ENCODE measurements at regions not wholly inside any gene's neighbourhood (a gene's known extent, or its start where the extent isn't known, plus 50 kb on each side); places are given as distances from the start of the nearest gene placed in this dataset.

DNA sequence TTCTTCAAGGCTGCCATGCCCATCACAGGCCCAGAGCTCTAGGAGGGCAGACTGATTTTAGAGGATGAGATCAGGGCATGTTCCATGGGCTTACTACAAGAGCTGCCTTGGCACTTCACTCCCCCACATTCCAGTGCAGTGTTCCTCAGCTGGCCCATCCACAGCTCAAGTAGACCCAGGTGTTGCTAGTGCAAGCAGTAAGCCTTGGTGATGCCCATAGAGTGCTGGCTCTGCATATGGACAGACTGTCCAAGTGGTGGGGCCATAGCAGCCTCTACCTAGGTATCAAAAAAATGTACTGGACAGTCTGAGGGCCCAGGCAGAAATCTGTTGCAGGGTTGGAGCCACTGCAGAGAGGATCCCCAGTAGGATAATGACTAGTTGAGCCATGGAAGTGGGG lies 366.6 kb downstream of the FGF10 start:
- Mint-ChIP-seq H3K9me3 (no peaks in the 10 kb centered on the region), H3K4me3 (no peak overlapping the region), H3K27me3 (no peaks in the 10 kb centered on the region), H3K36me3 (ENCODE audit: low read depth) (no peaks in the 10 kb centered on the region), H3K4me1 (no peaks in the 10 kb centered on the region), H3K27ac (no peak overlapping the region)
- CTCF ChIA-PET: no interaction called here
- no peak for DNase-seq
- POLR2A ChIA-PET: no interaction called here

DNA sequence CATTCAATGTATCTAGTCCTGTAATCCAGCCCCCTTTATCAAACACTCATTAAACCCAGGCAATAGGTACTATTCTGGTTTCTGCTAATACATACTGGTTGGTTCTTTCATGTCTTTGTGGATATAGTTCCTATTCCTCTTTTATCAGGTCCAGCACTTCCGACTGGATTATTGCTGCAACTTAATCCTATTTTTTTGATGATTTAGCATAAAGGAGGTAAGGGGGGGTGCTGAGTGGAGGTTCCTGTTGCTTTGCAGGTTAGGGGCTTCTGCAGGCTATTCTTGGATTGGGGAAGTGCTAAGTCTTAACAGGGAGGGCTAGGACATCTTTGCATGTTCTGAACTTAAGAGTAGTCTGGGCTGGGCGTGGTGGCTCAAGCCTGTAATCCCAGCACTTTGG lies 377.7 kb downstream of the FGF10 start:
- no peak for DNase-seq
- H3K9me3 Mint-ChIP-seq: peaks cover 16% of the 10 kb centered on the region
- H3K4me3 Mint-ChIP-seq: no peak overlapping the region
- no peaks in the 10 kb centered on the region for H3K27me3 Mint-ChIP-seq
- CTCF ChIA-PET: interaction anchor here (0.6 kb wide), 1 partner anchor 359 kb away, joined by 5 read pairs; no protein-coding TSS in a partner anchor
- no peak overlapping the region for H3K27ac Mint-ChIP-seq
- POLR2A ChIA-PET: no interaction called here
- H3K36me3 Mint-ChIP-seq (ENCODE audit: low read depth): no peaks in the 10 kb centered on the region
- no peaks in the 10 kb centered on the region for H3K4me1 Mint-ChIP-seq

DNA sequence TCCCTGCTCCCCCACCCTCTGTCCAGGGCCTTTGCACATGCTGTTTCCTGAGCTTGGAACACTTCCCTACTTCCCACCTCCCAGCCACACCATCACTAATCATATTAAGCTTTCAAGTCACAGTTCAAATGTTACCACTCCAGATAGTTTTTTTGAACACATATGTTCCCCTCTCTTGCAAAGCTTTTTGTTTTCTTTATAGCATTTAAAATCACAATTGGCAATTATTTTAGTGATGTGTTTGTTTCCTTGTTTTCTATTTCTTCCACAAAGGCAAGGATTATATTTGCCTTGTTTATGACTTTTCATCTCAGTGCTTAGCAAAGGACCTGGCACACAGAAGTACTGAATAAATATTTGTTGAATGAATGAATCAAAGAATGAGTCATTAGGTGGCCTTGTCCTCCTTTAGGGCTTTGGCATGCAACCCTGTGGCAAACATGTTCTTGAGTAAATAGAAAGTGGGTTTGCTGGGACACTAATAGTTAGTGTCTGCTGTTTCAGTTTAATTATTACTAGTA lies 386.8 kb downstream of the FGF10 start:
- Mint-ChIP-seq H3K36me3 (ENCODE audit: low read depth) (no peaks in the 10 kb centered on the region), H3K27ac (no peak overlapping the region), H3K4me1 (no peaks in the 10 kb centered on the region), H3K9me3 (peaks cover 7% of the 10 kb centered on the region), H3K27me3 (no peaks in the 10 kb centered on the region), H3K4me3 (no peak overlapping the region)
- CTCF ChIA-PET: no interaction called here
- POLR2A ChIA-PET: no interaction called here
- DNase-seq: no peak

DNA sequence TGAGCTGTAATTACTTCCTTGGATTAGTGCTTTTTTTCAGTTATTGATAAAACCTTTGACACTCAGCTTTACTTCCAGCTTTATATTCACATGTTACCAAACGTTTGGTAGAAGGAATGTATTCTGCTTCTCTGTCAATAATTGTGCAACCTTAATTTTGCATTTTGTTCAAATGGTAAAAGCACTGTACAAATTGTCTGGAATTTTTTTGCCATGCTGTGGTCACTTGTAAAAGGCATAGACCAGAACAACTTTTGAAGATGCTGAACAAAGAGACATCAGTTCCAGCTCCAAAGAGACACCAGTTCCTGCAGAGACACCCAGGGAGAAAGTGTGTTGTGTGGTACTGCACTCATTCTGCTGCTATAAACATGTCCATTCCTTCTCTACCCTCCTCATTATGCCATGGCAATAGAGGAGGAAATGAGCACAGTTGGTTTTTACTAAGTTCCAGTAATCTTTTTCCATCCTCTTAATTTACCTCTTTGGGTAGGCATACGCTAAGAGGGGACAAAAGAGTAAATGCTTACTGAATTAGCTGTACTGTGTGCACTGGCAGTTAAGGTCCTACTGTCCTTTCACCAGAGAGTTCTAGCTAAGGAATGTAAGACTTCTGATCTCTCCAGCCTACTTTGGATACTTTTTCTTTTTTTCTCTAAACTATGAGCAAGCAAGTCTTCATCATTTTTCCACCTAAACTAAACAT lies 387.4 kb downstream of the FGF10 start:
- CTCF ChIA-PET: no interaction called here
- H3K36me3 Mint-ChIP-seq (ENCODE audit: low read depth): no peaks in the 10 kb centered on the region
- DNase-seq: no peak

DNA sequence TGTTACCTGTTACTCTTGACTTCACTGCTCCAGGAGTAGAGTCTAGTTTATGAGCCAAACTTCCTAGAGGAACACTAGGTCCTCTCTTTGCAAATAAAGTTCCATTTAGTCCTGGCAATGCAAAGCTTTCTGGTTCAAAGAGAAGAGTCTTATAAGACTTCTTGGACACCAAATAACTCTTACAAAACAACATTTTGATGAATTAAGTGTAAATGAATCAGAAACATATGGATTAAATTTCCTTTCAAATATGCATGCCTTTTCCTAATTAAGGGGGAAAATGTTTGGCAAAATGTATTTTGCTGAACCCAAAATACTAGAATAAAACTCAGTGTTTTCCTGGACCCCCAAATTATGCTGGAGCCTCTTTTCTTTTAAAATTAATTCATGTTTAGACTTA lies 388.0 kb downstream of the FGF10 start:
- no peaks in the 10 kb centered on the region for H3K27me3 Mint-ChIP-seq
- H3K36me3 Mint-ChIP-seq (ENCODE audit: low read depth): no peaks in the 10 kb centered on the region
- H3K9me3 Mint-ChIP-seq: peaks cover 3% of the 10 kb centered on the region
- ChIA-PET CTCF (no interaction called here), POLR2A (no interaction called here)
- H3K4me3 Mint-ChIP-seq: no peak overlapping the region
- no peak for DNase-seq
- H3K27ac Mint-ChIP-seq: no peak overlapping the region
- H3K4me1 Mint-ChIP-seq: no peaks in the 10 kb centered on the region

More for the DNA sequence above, 387.4 kb downstream of the FGF10 start:
- H3K27ac Mint-ChIP-seq: no peak overlapping the region
- H3K27me3 Mint-ChIP-seq: no peaks in the 10 kb centered on the region
- POLR2A ChIA-PET: no interaction called here
- H3K9me3 Mint-ChIP-seq: peaks cover 7% of the 10 kb centered on the region
- no peaks in the 10 kb centered on the region for H3K4me1 Mint-ChIP-seq
- no peak overlapping the region for H3K4me3 Mint-ChIP-seq

DNA sequence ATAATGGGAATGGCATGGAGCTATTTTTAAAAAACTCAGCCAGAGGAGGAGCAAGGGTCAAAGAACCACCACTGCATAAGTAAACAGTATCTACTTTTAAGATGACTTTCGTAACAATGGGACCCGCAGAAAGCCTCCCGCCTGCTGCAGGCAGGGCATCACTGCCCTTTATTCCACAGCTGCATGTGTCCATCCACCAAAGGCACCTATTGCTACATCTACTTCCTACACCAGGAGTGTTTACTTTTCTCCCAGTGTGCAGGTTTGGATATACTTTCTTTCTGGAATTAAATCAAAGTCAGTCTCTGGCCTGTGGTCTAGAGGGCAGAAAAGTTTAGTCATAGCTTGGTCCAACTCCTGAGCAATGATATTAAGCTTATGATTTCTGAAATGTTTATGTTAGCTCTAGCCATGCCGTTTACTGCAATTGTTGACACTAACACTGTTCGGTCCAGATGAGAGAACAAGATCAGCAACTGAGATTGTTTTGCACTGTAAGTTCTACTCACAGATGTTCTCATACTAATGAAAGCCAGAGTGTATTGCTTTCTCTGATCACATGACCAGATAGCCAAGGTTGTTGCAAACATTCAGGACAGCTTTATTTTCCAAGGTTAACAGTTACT lies 391.5 kb downstream of the FGF10 start:
- Mint-ChIP-seq H3K27ac (no peak overlapping the region), H3K4me3 (no peak overlapping the region), H3K9me3 (peaks cover 3% of the 10 kb centered on the region), H3K36me3 (ENCODE audit: low read depth) (no peaks in the 10 kb centered on the region), H3K27me3 (no peaks in the 10 kb centered on the region), H3K4me1 (no peaks in the 10 kb centered on the region)
- ChIA-PET CTCF (no interaction called here), POLR2A (no interaction called here)
- no peak for DNase-seq

DNA sequence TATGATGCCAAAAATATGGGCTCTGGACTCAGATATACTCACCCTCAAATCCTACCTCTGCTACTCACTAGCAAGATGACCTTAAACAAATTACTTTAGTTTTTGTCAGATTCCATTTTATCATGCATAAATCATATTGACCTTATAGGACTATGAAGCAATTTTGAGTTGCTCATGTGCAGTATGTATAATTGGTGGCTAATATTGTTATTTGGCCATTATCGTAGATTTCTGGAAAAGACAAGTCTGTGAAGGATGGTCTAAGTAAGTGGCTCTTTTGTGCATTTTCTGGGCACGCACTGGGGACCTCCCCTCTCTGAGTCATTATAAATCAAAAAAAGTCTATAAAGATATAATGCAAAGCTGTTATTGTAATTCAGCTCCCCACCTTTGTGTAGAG lies 393.0 kb downstream of the FGF10 start:
- H3K4me3 Mint-ChIP-seq: no peak overlapping the region
- no peaks in the 10 kb centered on the region for H3K4me1 Mint-ChIP-seq
- H3K27ac Mint-ChIP-seq: no peak overlapping the region
- ChIA-PET CTCF (no interaction called here), POLR2A (no interaction called here)
- DNase-seq: no peak
- H3K27me3 Mint-ChIP-seq: no peaks in the 10 kb centered on the region
- H3K9me3 Mint-ChIP-seq: peaks cover 3% of the 10 kb centered on the region
- no peaks in the 10 kb centered on the region for H3K36me3 Mint-ChIP-seq (ENCODE audit: low read depth)

DNA sequence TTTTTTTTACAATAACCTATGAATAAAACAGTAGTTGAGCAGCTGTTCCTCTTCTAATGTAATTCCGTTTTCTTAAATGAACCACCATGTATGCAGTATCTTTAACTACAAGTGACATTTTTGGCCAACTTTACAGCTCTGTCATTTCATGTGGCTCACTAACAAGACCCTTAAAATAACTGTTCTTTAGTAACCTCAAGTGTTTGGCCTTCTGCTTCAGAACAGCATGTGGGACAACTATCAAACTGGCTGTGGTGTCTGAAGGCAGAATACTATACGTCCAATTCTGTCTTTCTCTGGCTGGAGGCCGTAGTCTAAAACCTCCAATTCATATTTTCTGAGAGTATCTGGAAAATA lies 391.4 kb downstream of the NNT start:
- POLR2A ChIA-PET: no interaction called here

DNA sequence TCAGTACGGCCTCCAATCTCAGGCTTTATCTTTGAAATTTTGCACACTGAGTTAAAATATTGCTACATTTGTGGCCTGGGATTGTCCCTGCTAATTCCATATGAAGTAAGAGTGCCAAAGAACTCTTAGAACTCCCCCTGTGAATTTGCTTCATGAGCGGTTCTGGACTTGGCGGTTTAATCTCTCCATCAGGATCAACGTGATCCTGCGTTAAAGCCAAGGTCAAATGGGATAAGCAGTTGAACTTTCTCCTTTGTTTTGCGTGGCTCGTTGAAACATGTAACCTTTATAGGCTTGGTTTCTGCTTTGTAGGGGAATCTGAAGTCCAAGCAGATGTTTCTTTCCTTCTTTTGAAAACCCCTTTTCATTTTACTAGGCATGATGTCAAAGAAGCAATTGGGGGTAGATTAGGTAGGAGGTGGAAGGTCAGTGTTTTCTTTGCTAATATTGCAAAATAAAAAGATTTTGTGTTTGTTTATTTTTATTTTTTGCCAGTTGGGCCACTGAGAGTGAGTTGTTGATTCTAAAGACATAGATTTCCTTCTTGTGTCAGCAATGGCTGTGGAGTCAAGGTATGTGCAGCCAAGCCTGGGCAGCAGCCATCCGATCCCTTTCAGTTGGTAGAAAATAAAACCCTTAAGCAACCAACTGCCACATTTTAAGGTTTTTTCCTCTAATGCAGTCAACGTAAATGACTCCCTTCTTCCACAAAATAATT lies 390.8 kb downstream of the NNT start:
- no peak for DNase-seq
- H3K4me3 Mint-ChIP-seq: no peak overlapping the region
- H3K36me3 Mint-ChIP-seq (ENCODE audit: low read depth): no peaks in the 10 kb centered on the region
- no peaks in the 10 kb centered on the region for H3K27me3 Mint-ChIP-seq
- no peak overlapping the region for H3K27ac Mint-ChIP-seq
- peaks cover 3% of the 10 kb centered on the region for H3K9me3 Mint-ChIP-seq
- CTCF ChIA-PET: no interaction called here
- POLR2A ChIA-PET: no interaction called here
- H3K4me1 Mint-ChIP-seq: no peaks in the 10 kb centered on the region

More for the DNA sequence above, 391.4 kb downstream of the NNT start:
- H3K27ac Mint-ChIP-seq: no peak overlapping the region
- H3K36me3 Mint-ChIP-seq (ENCODE audit: low read depth): no peaks in the 10 kb centered on the region
- H3K9me3 Mint-ChIP-seq: peaks cover 3% of the 10 kb centered on the region
- no peaks in the 10 kb centered on the region for H3K4me1 Mint-ChIP-seq
- H3K27me3 Mint-ChIP-seq: no peaks in the 10 kb centered on the region
- H3K4me3 Mint-ChIP-seq: no peak overlapping the region
- CTCF ChIA-PET: no interaction called here
- no peak for DNase-seq

DNA sequence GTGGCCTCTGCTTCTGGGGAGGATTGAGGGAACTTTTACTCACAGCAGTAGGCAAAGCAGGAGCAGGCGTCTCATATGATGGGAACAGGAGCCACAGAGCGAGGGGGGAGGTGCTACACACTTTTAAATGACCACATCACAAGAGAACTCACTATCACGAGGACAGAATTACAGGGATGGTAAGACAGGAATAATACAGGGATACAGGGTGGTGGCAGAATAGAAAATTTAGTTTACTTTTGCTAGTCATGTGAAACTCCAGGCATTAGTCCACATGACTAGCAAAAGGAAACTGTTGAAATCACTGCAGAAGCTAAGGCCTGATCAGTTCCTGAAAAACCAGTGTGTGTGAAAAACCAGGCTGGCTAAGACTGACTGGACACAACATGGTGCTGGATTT lies 382.4 kb downstream of the NNT start:
- Mint-ChIP-seq H3K27me3 (no peaks in the 10 kb centered on the region), H3K4me1 (no peaks in the 10 kb centered on the region), H3K9me3 (peaks cover 5% of the 10 kb centered on the region), H3K27ac (no peak overlapping the region), H3K4me3 (no peak overlapping the region), H3K36me3 (ENCODE audit: low read depth) (no peaks in the 10 kb centered on the region)
- ChIA-PET POLR2A (no interaction called here), CTCF (no interaction called here)
- DNase-seq: no peak

DNA sequence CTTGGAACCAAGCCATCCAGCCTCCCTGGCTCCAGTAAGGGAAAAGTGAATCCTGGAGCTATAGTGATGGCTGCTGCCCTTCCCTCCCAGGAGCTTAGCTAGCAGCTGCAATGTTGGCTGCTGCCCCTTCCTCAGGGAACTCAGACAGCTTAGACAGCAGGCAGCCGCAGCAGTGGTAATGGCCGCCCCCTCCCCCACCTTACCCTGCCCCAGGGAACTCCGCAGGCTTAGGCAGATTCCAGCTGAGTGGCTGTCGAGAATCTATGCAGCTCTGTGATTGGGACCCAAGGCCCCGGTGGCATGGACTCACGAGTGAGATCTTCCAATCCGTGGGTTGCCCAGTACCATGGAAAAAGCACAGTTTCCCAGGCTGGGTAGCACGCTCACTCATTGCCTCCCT lies 378.6 kb downstream of the NNT start:
- Mint-ChIP-seq H3K27me3 (no peaks in the 10 kb centered on the region), H3K4me3 (no peak overlapping the region), H3K36me3 (ENCODE audit: low read depth) (no peaks in the 10 kb centered on the region), H3K9me3 (peaks cover 9% of the 10 kb centered on the region), H3K4me1 (no peaks in the 10 kb centered on the region), H3K27ac (no peak overlapping the region)
- POLR2A ChIA-PET: no interaction called here
- CTCF ChIA-PET: no interaction called here
- no peak for DNase-seq

DNA sequence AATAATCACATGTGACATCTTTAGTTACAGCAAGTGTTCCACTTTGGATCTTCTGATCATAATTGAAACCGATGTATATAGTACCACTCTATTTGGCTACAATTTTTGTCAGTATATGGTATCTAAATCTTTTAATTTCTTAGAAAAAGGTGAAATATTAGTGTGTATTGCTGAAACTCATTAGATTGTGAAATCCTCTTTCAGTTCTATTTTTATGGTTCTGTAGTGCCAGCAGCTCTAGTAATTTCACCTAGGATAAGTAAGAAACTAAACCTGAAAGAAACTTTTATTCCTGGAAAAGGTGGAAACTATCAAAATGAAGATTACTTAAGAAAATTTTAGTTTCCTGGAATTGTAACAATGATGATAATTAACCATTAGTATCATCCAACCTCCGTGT lies 370.9 kb downstream of the NNT start:
- POLR2A ChIA-PET: no interaction called here
- Mint-ChIP-seq H3K27ac (no peak overlapping the region), H3K4me3 (no peak overlapping the region)

DNA sequence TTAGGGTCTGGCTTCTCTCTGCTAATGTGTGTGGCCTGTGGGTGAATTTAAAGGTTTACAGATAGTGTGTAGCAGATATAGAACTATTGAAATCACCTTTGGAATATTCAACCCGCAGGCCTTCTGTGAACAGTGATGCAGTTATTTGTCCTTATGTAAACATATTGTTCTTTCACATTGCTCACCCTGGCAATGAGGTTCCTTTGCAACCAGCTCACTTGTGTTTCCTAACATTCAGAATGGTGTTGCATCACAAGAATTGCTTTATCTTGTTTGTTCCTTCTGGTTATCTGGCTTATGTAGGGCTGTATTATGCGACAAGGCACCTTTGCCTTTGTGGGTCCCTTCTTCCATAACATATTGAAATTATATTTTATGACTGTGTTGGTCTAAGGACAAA lies 370.3 kb downstream of the NNT start:
- Mint-ChIP-seq H3K9me3 (no peaks in the 10 kb centered on the region), H3K27ac (no peak overlapping the region), H3K4me3 (no peak overlapping the region), H3K27me3 (no peaks in the 10 kb centered on the region), H3K36me3 (ENCODE audit: low read depth) (no peaks in the 10 kb centered on the region), H3K4me1 (no peaks in the 10 kb centered on the region)
- DNase-seq: no peak
- CTCF ChIA-PET: interaction anchor here (1.1 kb wide), 1 partner anchor 28 kb away, joined by 3 read pairs; no protein-coding TSS in a partner anchor
- POLR2A ChIA-PET: no interaction called here

More for the DNA sequence above, 370.9 kb downstream of the NNT start:
- peaks cover 2% of the 10 kb centered on the region for H3K9me3 Mint-ChIP-seq
- no peak for DNase-seq
- CTCF ChIA-PET: no interaction called here
- no peaks in the 10 kb centered on the region for H3K4me1 Mint-ChIP-seq
- H3K27me3 Mint-ChIP-seq: no peaks in the 10 kb centered on the region
- no peaks in the 10 kb centered on the region for H3K36me3 Mint-ChIP-seq (ENCODE audit: low read depth)

All from activated CD4-positive, alpha-beta T cell treated with anti-CD3 and anti-CD28 coated beads, Interleukin-2, amount 10 ng/mL, durations not matched to agents 7 days and 5 days (primary cell).